HepG2 (cell line): ENCODE measurements at regions not wholly inside any gene's neighbourhood (a gene's known extent, or its start where the extent isn't known, plus 50 kb on each side); places are given as distances from the start of the nearest gene placed in this dataset.

Source experiments
- ATAC-seq: fragments of 200-7000 bp; cut with Tn5 transposase; 3 replicates; pipeline ENCODE4 v1.9.1; 2020; ENCODE audit warnings: mild to moderate bottlenecking, moderate library complexity
- BruUV-seq: library from RNA; stranded (reverse); fragments of 400-500 nt; replicated peaks from 2 replicates; lab custom pipeline; 2021; lab: Mats Ljungman, UMichigan
- CTCF ChIA-PET: fragments of 300-600 bp; formaldehyde crosslinking; extraction: SDS; loops from one replicate; lab custom pipeline; 2021; ENCODE audit warnings: low total read pairs, inconsistent platforms, low intra/inter-chr PET ratio; lab: Yijun Ruan, JAX
- POLR2A ChIA-PET: fragments of 350-600 bp; sonication (Branson Sonifier 250); formaldehyde crosslinking; loops from one replicate; lab custom pipeline; 2020; ENCODE audit warnings: antibody characterized with exemption, inconsistent platforms; lab: Yijun Ruan, JAX
- DNase-seq: peaks from one replicate; pipeline ENCODE4 v3.0.0-alpha.2; 2015; ENCODE audit warnings: low spot score
- FAIRE-seq: peaks from 3 replicates; lab custom pipeline; 2011; peaks lifted over from hg19 to GRCh38; lab: Jason Lieb, UNC
- H2AFZ ChIP-seq: one replicate; pipeline ENCODE4 v1.6.1; 2011; ENCODE audit warnings: low read length, inconsistent platforms
- H3K27ac ChIP-seq: fragments of 300-600 bp; 3 replicates; pipeline ENCODE4 v1.8.0; 2011; ENCODE audit warnings: mixed run types, mild to moderate bottlenecking, mixed read lengths, low read length, inconsistent platforms; ENCODE audit not compliant: insufficient read depth; ENCODE audit errors: extremely low read length
- H3K27me3 ChIP-seq, 2 experiments: fragments of 200-600 bp in 1 of 2; 2 replicates in 1 of 2; 3 replicates in 1 of 2; pipeline versions ENCODE4 v1.6.0 to v1.8.0; 2011; ENCODE audit warnings: low read length in 2 of 2, mild to moderate bottlenecking in 2 of 2, moderate library complexity in 2 of 2, inconsistent platforms in 1 of 2; ENCODE audit not compliant: insufficient read depth in 2 of 2, control insufficient read depth in 1 of 2
- H3K36me3 ChIP-seq, 2 experiments: fragments of 200-600 bp in 1 of 2; replicated peaks in 1 of 2; 2 replicates in 1 of 2; 3 replicates in 1 of 2; pipeline versions ENCODE4 v1.5.1 to v1.8.0; 2011; ENCODE audit warnings: low read length in 2 of 2, inconsistent platforms in 1 of 2; ENCODE audit not compliant: insufficient read depth in 2 of 2, control insufficient read depth in 1 of 2
- H3K4me1 ChIP-seq: 2 replicates; pipeline ENCODE4 v1.5.1; 2012; ENCODE audit warnings: low read length, inconsistent platforms; ENCODE audit not compliant: insufficient read depth
- H3K4me2 ChIP-seq: 2 replicates; pipeline ENCODE4 v1.6.0; 2011; ENCODE audit warnings: low read depth, low read length, inconsistent platforms
- H3K4me3 ChIP-seq, 3 experiments: fragments of 200-600 bp in 1 of 3; sonication (generic), shearing (Covaris generic) in 1 of 3; replicated peaks in 1 of 3; 2 replicates each; pipeline ENCODE4 v1.5.1; 2011 to 2016; ENCODE audit warnings: low read length in 3 of 3, inconsistent platforms in 2 of 3, low read depth in 2 of 3, mild to moderate bottlenecking in 2 of 3, control low read depth in 1 of 3, mixed read lengths in 1 of 3; ENCODE audit not compliant: insufficient read depth in 1 of 3
- H3K79me2 ChIP-seq: one replicate; pipeline ENCODE4 v1.6.1; 2011; ENCODE audit warnings: low read length, inconsistent platforms; ENCODE audit not compliant: insufficient read depth
- H3K9ac ChIP-seq: 2 replicates; pipeline ENCODE4 v1.6.0; 2011; ENCODE audit warnings: mild to moderate bottlenecking, low read depth, low read length, inconsistent platforms; ENCODE audit not compliant: insufficient read depth
- H3K9me3 ChIP-seq: 2 replicates; pipeline ENCODE4 v1.5.1; 2012; ENCODE audit warnings: mild to moderate bottlenecking, low read length
- H4K20me1 ChIP-seq: 2 replicates; pipeline ENCODE4 v1.6.0; 2011; ENCODE audit warnings: inconsistent platforms, mild to moderate bottlenecking, low read length, moderate library complexity; ENCODE audit not compliant: insufficient read depth
- CBX1 ChIP-seq: IDR thresholded peaks from one replicate; pipeline ENCODE4 v1.6.1; 2016; ENCODE audit warnings: antibody characterized with exemption, low read depth
- FOXJ3 ChIP-seq: sonication (generic); formaldehyde crosslinking; IDR thresholded peaks from 2 replicates; pipeline ENCODE4 v1.4.0; 2020; ENCODE audit warnings: missing genetic modification reagents, mild to moderate bottlenecking, borderline replicate concordance
- HIVEP1 ChIP-seq: sonication (generic); formaldehyde crosslinking; IDR thresholded peaks from 2 replicates; pipeline ENCODE4 v1.4.0; 2020; ENCODE audit warnings: mild to moderate bottlenecking, missing genetic modification reagents
- JUN ChIP-seq: sonication (generic); formaldehyde crosslinking; IDR thresholded peaks from 2 replicates; pipeline ENCODE4 v1.4.0; 2020; ENCODE audit warnings: mild to moderate bottlenecking, missing genetic modification reagents
- KAT2B ChIP-seq: fragments of 150-350 bp; IDR thresholded peaks from 2 replicates; pipeline ENCODE4 v1.6.1; 2014; ENCODE audit warnings: low read depth, low read length, borderline replicate concordance
- MYNN ChIP-seq: sonication (generic); formaldehyde crosslinking; IDR thresholded peaks from 2 replicates; pipeline ENCODE4 v1.4.0; 2020; ENCODE audit warnings: mild to moderate bottlenecking, low read depth, missing genetic modification reagents
- STAT5B ChIP-seq: sonication (generic); formaldehyde crosslinking; IDR thresholded peaks from 2 replicates; pipeline ENCODE4 v1.4.0; 2020; ENCODE audit warnings: missing genetic modification reagents
- TCF7L2 ChIP-seq: IDR thresholded peaks from 2 replicates; pipeline ENCODE4 v1.6.1; 2011; ENCODE audit warnings: mild to moderate bottlenecking, low read depth, low read length, moderate library complexity
- TSC22D2 ChIP-seq: sonication (generic); formaldehyde crosslinking; IDR thresholded peaks from 2 replicates; pipeline ENCODE4 v1.5.1; 2020; ENCODE audit warnings: missing genetic modification reagents, mild to moderate bottlenecking, borderline replicate concordance
- ZKSCAN1 ChIP-seq: fragments of 150-350 bp; IDR thresholded peaks from 2 replicates; pipeline ENCODE4 v1.6.1; 2014; ENCODE audit warnings: low read length
- WGBS: methylation state at CpG from one replicate; pipeline ENCODE4 v1.1.6; 2017; ENCODE audit warnings: low lambda C conversion rate; 5-methylcytosine and 5-hydroxymethylcytosine counted together
- in situ Hi-C: cut with HindIII; loops from 2 replicates; pipeline ENCODE4 v1.10.0; 2017; ENCODE audit warnings: low pct_unique_long_range_greater_than_20kb; ENCODE audit not compliant: extremely low pct_ligation_motif_present
- intact Hi-C: fragments of 100-400 bp; cut with micrococcal nuclease; formaldehyde crosslinking; loops from one replicate; pipeline ENCODE4 v1.10.0; 2022; ENCODE audit not compliant: unreplicated experiment
- TF ChIP-seq, protein P1 (sequence below): sonication (generic); formaldehyde crosslinking; IDR thresholded peaks from 2 replicates; pipeline ENCODE4 v1.8.1; 2023; ENCODE audit warnings: missing genetic modification reagents, inconsistent platforms, borderline replicate concordance
- TF ChIP-seq, protein P2 (sequence below): sonication (generic); formaldehyde crosslinking; IDR thresholded peaks from 2 replicates; pipeline ENCODE4 v1.8.1; 2023; ENCODE audit warnings: mild to moderate bottlenecking, missing genetic modification reagents
- TF ChIP-seq, protein P3 (sequence below): sonication (generic); formaldehyde crosslinking; IDR thresholded peaks from 2 replicates; pipeline ENCODE4 v1.8.0; 2022; ENCODE audit warnings: low read depth, missing genetic modification reagents
- TF ChIP-seq, protein P4 (sequence below): sonication (generic); formaldehyde crosslinking; IDR thresholded peaks from 2 replicates; pipeline ENCODE4 v1.8.0; 2022; ENCODE audit warnings: mild to moderate bottlenecking, missing genetic modification reagents, moderate library complexity
- TF ChIP-seq, protein P5 (sequence below): sonication (generic); formaldehyde crosslinking; IDR thresholded peaks from 2 replicates; pipeline ENCODE4 v1.4.0; 2020; ENCODE audit warnings: missing genetic modification reagents
- TF ChIP-seq, protein P6 (sequence below): sonication (generic); formaldehyde crosslinking; IDR thresholded peaks from 2 replicates; pipeline ENCODE4 v1.9.0; 2021; ENCODE audit warnings: missing genetic modification reagents, mild to moderate bottlenecking, borderline replicate concordance
- TF ChIP-seq, protein P7 (sequence below): sonication (generic); formaldehyde crosslinking; IDR thresholded peaks from 2 replicates; pipeline ENCODE4 v1.4.0; 2020; ENCODE audit warnings: mild to moderate bottlenecking, missing genetic modification reagents

DNA sequence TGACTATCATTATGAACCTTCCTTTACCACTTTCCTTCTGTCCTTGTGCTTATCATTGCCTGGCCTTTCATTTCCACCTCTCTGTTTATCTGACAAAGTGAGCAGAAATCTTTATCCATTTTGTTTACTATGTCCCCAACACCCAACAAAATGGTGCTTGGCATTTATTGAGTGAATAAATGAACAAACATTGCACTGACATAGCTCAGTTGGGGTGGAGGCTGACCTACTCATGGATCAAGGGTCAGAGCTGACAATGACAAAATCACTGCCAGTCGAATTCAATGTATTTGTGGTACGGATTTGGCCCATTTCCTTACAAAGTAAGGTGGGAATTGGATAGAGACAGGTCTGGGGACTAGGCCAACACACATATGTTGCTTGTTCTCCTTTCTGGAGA lies 257.4 kb upstream of the PLXNA2 start:
- H3K27me3 ChIP-seq = no peaks in the 10 kb centered on the region
- FAIRE-seq (no peak), DNase-seq (no peak), ATAC-seq (no peak)
- no TSS peak for BruUV-seq
- WGBS = 0% methylated on average over 2 of the region's 2 CpGs
- no peak overlapping the region for H3K9ac ChIP-seq
- intact Hi-C loops (no loop called here), in situ Hi-C loops (no loop called here)
- H3K79me2 ChIP-seq = no peaks in the 10 kb centered on the region
- H4K20me1 ChIP-seq = no peaks in the 10 kb centered on the region
- ChIA-PET POLR2A (no interaction called here), CTCF (no interaction called here)
- H3K4me3 ChIP-seq = no peak overlapping the region
- H3K9me3 ChIP-seq = no peaks in the 10 kb centered on the region
- H3K36me3 ChIP-seq = no peaks in the 10 kb centered on the region
- H3K4me1 ChIP-seq = no peaks in the 10 kb centered on the region
- H3K27ac ChIP-seq = no peak overlapping the region
- no peak overlapping the region for H2AFZ ChIP-seq
- no peak overlapping the region for H3K4me2 ChIP-seq
- TF ChIP-seq, protein P1, sequence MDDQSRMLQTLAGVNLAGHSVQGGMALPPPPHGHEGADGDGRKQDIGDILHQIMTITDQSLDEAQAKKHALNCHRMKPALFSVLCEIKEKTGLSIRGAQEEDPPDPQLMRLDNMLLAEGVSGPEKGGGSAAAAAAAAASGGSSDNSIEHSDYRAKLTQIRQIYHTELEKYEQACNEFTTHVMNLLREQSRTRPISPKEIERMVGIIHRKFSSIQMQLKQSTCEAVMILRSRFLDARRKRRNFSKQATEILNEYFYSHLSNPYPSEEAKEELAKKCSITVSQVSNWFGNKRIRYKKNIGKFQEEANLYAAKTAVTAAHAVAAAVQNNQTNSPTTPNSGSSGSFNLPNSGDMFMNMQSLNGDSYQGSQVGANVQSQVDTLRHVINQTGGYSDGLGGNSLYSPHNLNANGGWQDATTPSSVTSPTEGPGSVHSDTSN (CRISPR knock-in tag) = no peak
- no peak for TF ChIP-seq FOXJ3
- no peak for TF ChIP-seq ZKSCAN1
- TF ChIP-seq, protein P2, sequence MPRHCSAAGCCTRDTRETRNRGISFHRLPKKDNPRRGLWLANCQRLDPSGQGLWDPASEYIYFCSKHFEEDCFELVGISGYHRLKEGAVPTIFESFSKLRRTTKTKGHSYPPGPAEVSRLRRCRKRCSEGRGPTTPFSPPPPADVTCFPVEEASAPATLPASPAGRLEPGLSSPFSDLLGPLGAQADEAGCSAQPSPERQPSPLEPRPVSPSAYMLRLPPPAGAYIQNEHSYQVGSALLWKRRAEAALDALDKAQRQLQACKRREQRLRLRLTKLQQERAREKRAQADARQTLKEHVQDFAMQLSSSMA (CRISPR knock-in tag) = no peak
- TF ChIP-seq JUN (CRISPR knock-in tag) = no peak
- no peak for TF ChIP-seq KAT2B
- TF ChIP-seq CBX1 = no peak
- TF ChIP-seq, protein P3, sequence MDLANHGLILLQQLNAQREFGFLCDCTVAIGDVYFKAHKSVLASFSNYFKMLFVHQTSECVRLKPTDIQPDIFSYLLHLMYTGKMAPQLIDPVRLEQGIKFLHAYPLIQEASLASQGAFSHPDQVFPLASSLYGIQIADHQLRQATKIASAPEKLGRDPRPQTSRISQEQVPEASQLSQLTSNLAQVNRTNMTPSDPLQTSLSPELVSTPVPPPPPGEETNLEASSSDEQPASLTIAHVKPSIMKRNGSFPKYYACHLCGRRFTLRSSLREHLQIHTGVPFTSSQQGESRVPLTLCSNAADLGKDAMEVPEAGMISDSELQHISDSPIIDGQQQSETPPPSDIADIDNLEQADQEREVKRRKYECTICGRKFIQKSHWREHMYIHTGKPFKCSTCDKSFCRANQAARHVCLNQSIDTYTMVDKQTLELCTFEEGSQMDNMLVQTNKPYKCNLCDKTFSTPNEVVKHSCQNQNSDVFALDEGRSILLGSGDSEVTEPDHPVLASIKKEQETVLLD (CRISPR knock-in tag) = no peak
- TF ChIP-seq, protein P4, sequence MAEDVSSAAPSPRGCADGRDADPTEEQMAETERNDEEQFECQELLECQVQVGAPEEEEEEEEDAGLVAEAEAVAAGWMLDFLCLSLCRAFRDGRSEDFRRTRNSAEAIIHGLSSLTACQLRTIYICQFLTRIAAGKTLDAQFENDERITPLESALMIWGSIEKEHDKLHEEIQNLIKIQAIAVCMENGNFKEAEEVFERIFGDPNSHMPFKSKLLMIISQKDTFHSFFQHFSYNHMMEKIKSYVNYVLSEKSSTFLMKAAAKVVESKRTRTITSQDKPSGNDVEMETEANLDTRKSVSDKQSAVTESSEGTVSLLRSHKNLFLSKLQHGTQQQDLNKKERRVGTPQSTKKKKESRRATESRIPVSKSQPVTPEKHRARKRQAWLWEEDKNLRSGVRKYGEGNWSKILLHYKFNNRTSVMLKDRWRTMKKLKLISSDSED (CRISPR knock-in tag) = no peak
- TF ChIP-seq, protein P5, sequence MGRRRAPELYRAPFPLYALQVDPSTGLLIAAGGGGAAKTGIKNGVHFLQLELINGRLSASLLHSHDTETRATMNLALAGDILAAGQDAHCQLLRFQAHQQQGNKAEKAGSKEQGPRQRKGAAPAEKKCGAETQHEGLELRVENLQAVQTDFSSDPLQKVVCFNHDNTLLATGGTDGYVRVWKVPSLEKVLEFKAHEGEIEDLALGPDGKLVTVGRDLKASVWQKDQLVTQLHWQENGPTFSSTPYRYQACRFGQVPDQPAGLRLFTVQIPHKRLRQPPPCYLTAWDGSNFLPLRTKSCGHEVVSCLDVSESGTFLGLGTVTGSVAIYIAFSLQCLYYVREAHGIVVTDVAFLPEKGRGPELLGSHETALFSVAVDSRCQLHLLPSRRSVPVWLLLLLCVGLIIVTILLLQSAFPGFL = no peak
- TF ChIP-seq TCF7L2 = no peak
- TF ChIP-seq MYNN (CRISPR knock-in tag) = no peak
- TF ChIP-seq, protein P6, sequence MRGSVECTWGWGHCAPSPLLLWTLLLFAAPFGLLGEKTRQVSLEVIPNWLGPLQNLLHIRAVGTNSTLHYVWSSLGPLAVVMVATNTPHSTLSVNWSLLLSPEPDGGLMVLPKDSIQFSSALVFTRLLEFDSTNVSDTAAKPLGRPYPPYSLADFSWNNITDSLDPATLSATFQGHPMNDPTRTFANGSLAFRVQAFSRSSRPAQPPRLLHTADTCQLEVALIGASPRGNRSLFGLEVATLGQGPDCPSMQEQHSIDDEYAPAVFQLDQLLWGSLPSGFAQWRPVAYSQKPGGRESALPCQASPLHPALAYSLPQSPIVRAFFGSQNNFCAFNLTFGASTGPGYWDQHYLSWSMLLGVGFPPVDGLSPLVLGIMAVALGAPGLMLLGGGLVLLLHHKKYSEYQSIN (CRISPR knock-in tag) = no peak
- TF ChIP-seq, protein P7, sequence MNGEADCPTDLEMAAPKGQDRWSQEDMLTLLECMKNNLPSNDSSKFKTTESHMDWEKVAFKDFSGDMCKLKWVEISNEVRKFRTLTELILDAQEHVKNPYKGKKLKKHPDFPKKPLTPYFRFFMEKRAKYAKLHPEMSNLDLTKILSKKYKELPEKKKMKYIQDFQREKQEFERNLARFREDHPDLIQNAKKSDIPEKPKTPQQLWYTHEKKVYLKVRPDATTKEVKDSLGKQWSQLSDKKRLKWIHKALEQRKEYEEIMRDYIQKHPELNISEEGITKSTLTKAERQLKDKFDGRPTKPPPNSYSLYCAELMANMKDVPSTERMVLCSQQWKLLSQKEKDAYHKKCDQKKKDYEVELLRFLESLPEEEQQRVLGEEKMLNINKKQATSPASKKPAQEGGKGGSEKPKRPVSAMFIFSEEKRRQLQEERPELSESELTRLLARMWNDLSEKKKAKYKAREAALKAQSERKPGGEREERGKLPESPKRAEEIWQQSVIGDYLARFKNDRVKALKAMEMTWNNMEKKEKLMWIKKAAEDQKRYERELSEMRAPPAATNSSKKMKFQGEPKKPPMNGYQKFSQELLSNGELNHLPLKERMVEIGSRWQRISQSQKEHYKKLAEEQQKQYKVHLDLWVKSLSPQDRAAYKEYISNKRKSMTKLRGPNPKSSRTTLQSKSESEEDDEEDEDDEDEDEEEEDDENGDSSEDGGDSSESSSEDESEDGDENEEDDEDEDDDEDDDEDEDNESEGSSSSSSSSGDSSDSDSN = no peak
- TF ChIP-seq HIVEP1 (CRISPR knock-in tag) = no peak
- no peak for TF ChIP-seq STAT5B (CRISPR knock-in tag)
- TF ChIP-seq TSC22D2 (CRISPR knock-in tag) = no peak
